ENCODE measurements at regions not wholly inside any gene's neighbourhood (a gene's known extent, or its start where the extent isn't known, plus 50 kb on each side); places are given as distances from the start of the nearest gene placed in this dataset.

DNA sequence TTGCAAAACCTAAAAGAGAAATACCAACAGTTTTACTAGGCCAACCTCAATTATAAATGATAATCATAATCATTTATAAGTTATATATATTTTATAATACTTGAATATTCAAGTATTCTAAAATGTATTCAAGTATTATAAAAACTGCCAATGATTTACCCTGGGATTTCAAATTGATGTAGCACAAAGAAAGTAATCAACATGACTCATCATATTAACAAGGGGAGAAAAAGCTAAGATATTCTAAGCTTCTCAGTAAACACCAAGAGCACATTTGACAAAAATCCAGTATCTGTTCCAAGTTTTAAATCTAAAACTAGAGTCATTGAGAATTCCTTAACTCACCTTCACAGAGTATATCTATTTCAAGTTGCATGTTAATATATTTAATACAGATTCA is 56.1 kb downstream of the CAPZA3 start:
- Histone ChIP-seq H3K23ac (ENCODE audit: low read length) (no peak overlapping the region), H3K9ac (ENCODE audit: low read length) (no peak overlapping the region), H3K4me3 (ENCODE audit: low read length) (no peak overlapping the region), H3K27me3 (ENCODE audit: insufficient read depth, low read length, poor library complexity) (no peaks in the 10 kb centered on the region), H4K8ac (ENCODE audit: low read depth, low read length) (no peak overlapping the region), H3K79me1 (ENCODE audit: low read length) (no peaks in the 10 kb centered on the region), H3K4ac (ENCODE audit: low read depth, low read length) (no peak overlapping the region), H3K36me3 (ENCODE audit: control insufficient read depth, insufficient read depth, low read length) (no peaks in the 10 kb centered on the region), H3K27ac (ENCODE audit: low read depth, low read length) (no peak overlapping the region), H3K4me1 (ENCODE audit: control insufficient read depth, low read depth, low read length) (no peaks in the 10 kb centered on the region), H3K18ac (ENCODE audit: low read length) (no peak overlapping the region), H2AK5ac (ENCODE audit: low read length) (no peak overlapping the region), H2BK120ac (ENCODE audit: low read depth, low read length) (no peak overlapping the region), H3K4me2 (ENCODE audit: low read length) (no peak overlapping the region), H2BK5ac (ENCODE audit: low read length) (no peak overlapping the region), H2BK15ac (replicated peaks; ENCODE audit: low read depth) (no peak overlapping the region), H4K5ac (ENCODE audit: low read length) (no peak overlapping the region), H3K79me2 (ENCODE audit: control insufficient read depth, insufficient read depth, low read length) (no peaks in the 10 kb centered on the region), H3K56ac (ENCODE audit: low read length) (no peak overlapping the region)
- no peak for DNase-seq

- no peak overlapping the region for H4K5ac ChIP-seq (ENCODE audit: low read length)
- H3K36me3 ChIP-seq (ENCODE audit: control insufficient read depth, insufficient read depth, low read length), result no peaks in the 10 kb centered on the region
- no peak overlapping the region for H3K9ac ChIP-seq (ENCODE audit: low read length)
- peak overlapping the region; percentile 65 for H4K8ac ChIP-seq (ENCODE audit: low read depth, low read length)
- H3K4me2 ChIP-seq (ENCODE audit: low read length), result no peak overlapping the region
- no peak overlapping the region for H3K4ac ChIP-seq (ENCODE audit: low read depth, low read length)
- no peaks in the 10 kb centered on the region for H3K79me2 ChIP-seq (ENCODE audit: control insufficient read depth, insufficient read depth, low read length)
- H3K79me1 ChIP-seq (ENCODE audit: low read length), result no peaks in the 10 kb centered on the region
- DNase-seq, result peak; percentile 27
- H3K23ac ChIP-seq (ENCODE audit: low read length), result no peak overlapping the region
- H3K18ac ChIP-seq (ENCODE audit: low read length), result peak overlapping the region; percentile 14
- no peak overlapping the region for H2BK5ac ChIP-seq (ENCODE audit: low read length)
- no CpG with 5 or more reads among the region's 2 CpGs for WGBS (ENCODE audit: extremely low coverage, insufficient coverage, low lambda C conversion rate)
- no peak overlapping the region for H2BK120ac ChIP-seq (ENCODE audit: low read depth, low read length)
- no peak overlapping the region for H2AK5ac ChIP-seq (ENCODE audit: low read length)
- no peak overlapping the region for H3K56ac ChIP-seq (ENCODE audit: low read length)
- no peak overlapping the region for H3K4me3 ChIP-seq (ENCODE audit: low read length)
- H3K4me1 ChIP-seq (ENCODE audit: control insufficient read depth, low read depth, low read length), result no peaks in the 10 kb centered on the region
- no peaks in the 10 kb centered on the region for H3K27me3 ChIP-seq (ENCODE audit: insufficient read depth, low read length, poor library complexity)
- no peak overlapping the region for H3K27ac ChIP-seq (ENCODE audit: low read depth, low read length)
- H2BK15ac ChIP-seq (replicated peaks; ENCODE audit: low read depth), result no peak overlapping the region
These were observed 59.7 kb downstream of the CAPZA3 start for GRCh38 chr12:18797604-18798003.

DNA sequence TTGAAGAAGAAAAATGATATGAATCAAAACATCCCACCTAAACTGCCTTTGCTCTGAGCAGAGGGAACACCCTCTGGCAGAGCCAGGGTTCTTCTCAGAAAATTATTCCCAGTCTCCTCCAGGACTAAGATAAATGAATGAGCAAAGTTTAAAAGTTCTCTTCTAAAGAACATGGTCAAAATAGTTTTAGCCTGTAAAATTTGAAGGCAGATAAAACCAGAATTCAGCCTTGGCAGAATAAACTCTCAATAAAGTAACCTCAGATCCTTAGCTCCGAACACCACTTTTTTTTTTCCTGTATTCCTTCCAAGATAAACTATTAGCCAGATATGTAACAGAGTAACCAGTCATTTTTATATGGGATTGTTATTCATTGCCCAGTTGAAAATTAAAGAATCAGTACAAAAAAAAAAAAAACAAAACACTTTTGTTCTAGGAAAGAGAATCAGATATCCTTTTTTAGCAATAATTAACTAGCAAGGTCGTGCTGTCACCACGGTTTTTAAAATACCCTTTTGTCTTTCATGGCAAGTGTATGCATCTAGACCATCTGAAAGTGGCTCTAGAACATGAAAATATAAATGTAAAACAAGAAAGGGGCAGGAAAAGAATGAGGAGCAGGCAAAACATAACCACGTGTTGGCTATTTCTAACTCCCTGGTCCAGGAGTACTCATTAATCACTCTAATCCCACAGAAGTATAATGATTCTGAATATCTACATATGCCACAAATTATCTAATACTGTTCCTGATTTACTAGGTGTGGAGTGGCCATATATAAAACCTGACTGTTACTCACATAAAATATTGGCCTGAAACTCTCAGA is 60.8 kb downstream of the CAPZA3 start:
- Histone ChIP-seq H3K18ac (ENCODE audit: low read length) (no peak overlapping the region), H4K8ac (ENCODE audit: low read depth, low read length) (no peak overlapping the region), H3K79me2 (ENCODE audit: control insufficient read depth, insufficient read depth, low read length) (no peaks in the 10 kb centered on the region), H3K56ac (ENCODE audit: low read length) (no peak overlapping the region), H3K27ac (ENCODE audit: low read depth, low read length) (no peak overlapping the region), H2BK15ac (replicated peaks; ENCODE audit: low read depth) (no peak overlapping the region), H2BK120ac (ENCODE audit: low read depth, low read length) (no peak overlapping the region), H3K4me2 (ENCODE audit: low read length) (no peak overlapping the region), H3K23ac (ENCODE audit: low read length) (no peak overlapping the region), H3K36me3 (ENCODE audit: control insufficient read depth, insufficient read depth, low read length) (no peaks in the 10 kb centered on the region), H3K4ac (ENCODE audit: low read depth, low read length) (no peak overlapping the region), H3K79me1 (ENCODE audit: low read length) (no peaks in the 10 kb centered on the region), H3K4me1 (ENCODE audit: control insufficient read depth, low read depth, low read length) (no peaks in the 10 kb centered on the region), H3K9ac (ENCODE audit: low read length) (no peak overlapping the region), H2BK5ac (ENCODE audit: low read length) (no peak overlapping the region), H2AK5ac (ENCODE audit: low read length) (no peak overlapping the region), H4K5ac (ENCODE audit: low read length) (no peak overlapping the region), H3K27me3 (ENCODE audit: insufficient read depth, low read length, poor library complexity) (no peaks in the 10 kb centered on the region), H3K4me3 (ENCODE audit: low read length) (no peak overlapping the region)
- DNase-seq, result no peak
- no CpG with 5 or more reads among the region's 4 CpGs for whole genome bisulfite sequencing (ENCODE audit: extremely low coverage, insufficient coverage, low lambda C conversion rate)

- Histone ChIP-seq H3K56ac (ENCODE audit: low read length) (no peak overlapping the region), H3K79me2 (ENCODE audit: control insufficient read depth, insufficient read depth, low read length) (no peaks in the 10 kb centered on the region), H2BK120ac (ENCODE audit: low read depth, low read length) (no peak overlapping the region), H3K36me3 (ENCODE audit: control insufficient read depth, insufficient read depth, low read length) (no peaks in the 10 kb centered on the region), H4K5ac (ENCODE audit: low read length) (no peak overlapping the region), H3K4me1 (ENCODE audit: control insufficient read depth, low read depth, low read length) (no peaks in the 10 kb centered on the region), H3K4me2 (ENCODE audit: low read length) (no peak overlapping the region), H2BK5ac (ENCODE audit: low read length) (no peak overlapping the region), H3K23ac (ENCODE audit: low read length) (no peak overlapping the region), H2AK5ac (ENCODE audit: low read length) (no peak overlapping the region), H4K8ac (ENCODE audit: low read depth, low read length) (no peak overlapping the region), H3K27ac (ENCODE audit: low read depth, low read length) (no peak overlapping the region), H3K4me3 (ENCODE audit: low read length) (no peak overlapping the region), H3K79me1 (ENCODE audit: low read length) (no peaks in the 10 kb centered on the region), H3K18ac (ENCODE audit: low read length) (no peak overlapping the region), H2BK15ac (replicated peaks; ENCODE audit: low read depth) (no peak overlapping the region), H3K4ac (ENCODE audit: low read depth, low read length) (no peak overlapping the region), H3K9ac (ENCODE audit: low read length) (no peak overlapping the region), H3K27me3 (ENCODE audit: insufficient read depth, low read length, poor library complexity) (no peaks in the 10 kb centered on the region)
- DNase-seq, result no peak
- no CpG with 5 or more reads among the region's 1 CpG for WGBS (ENCODE audit: extremely low coverage, insufficient coverage, low lambda C conversion rate)
These were observed 61.6 kb downstream of the CAPZA3 start for GRCh38 chr12:18799561-18799960.

GRCh38 chr12:18805516-18806248 is 67.8 kb downstream of the CAPZA3 start:
- Histone ChIP-seq H3K9ac (ENCODE audit: low read length) (no peak overlapping the region), H3K27me3 (ENCODE audit: insufficient read depth, low read length, poor library complexity) (no peaks in the 10 kb centered on the region), H4K5ac (ENCODE audit: low read length) (no peak overlapping the region), H4K8ac (ENCODE audit: low read depth, low read length) (no peak overlapping the region), H3K79me1 (ENCODE audit: low read length) (no peaks in the 10 kb centered on the region), H3K36me3 (ENCODE audit: control insufficient read depth, insufficient read depth, low read length) (no peaks in the 10 kb centered on the region), H3K4me2 (ENCODE audit: low read length) (no peak overlapping the region), H2BK15ac (replicated peaks; ENCODE audit: low read depth) (no peak overlapping the region), H3K23ac (ENCODE audit: low read length) (no peak overlapping the region), H3K4me3 (ENCODE audit: low read length) (no peak overlapping the region), H3K79me2 (ENCODE audit: control insufficient read depth, insufficient read depth, low read length) (no peaks in the 10 kb centered on the region), H3K4me1 (ENCODE audit: control insufficient read depth, low read depth, low read length) (no peaks in the 10 kb centered on the region), H3K27ac (ENCODE audit: low read depth, low read length) (no peak overlapping the region), H3K4ac (ENCODE audit: low read depth, low read length) (no peak overlapping the region), H2BK5ac (ENCODE audit: low read length) (no peak overlapping the region), H3K56ac (ENCODE audit: low read length) (no peak overlapping the region), H2BK120ac (ENCODE audit: low read depth, low read length) (no peak overlapping the region), H3K18ac (ENCODE audit: low read length) (no peak overlapping the region), H2AK5ac (ENCODE audit: low read length) (no peak overlapping the region)
- WGBS (ENCODE audit: extremely low coverage, insufficient coverage, low lambda C conversion rate), result no CpG with 5 or more reads among the region's 10 CpGs
- DNase-seq, result peak; percentile 49
